HG02943 (cell line): ENCODE measurements at regions not wholly inside any gene's neighbourhood (a gene's known extent, or its start where the extent isn't known, plus 50 kb on each side); places are given as distances from the start of the nearest gene placed in this dataset.
"Not testable (repeated sequence)": the region's sequence is repeated elsewhere in the genome, so short reads cannot be mapped to it uniquely, and the experiment has no call there.

Source experiments
- ATAC-seq: cut with Tn5 transposase; IDR thresholded peaks from one replicate; pipeline ENCODE4 v1.9.1; 2021; ENCODE audit warnings: mild to moderate bottlenecking, low read depth, moderate library complexity; ENCODE audit not compliant: unreplicated experiment

DNA sequence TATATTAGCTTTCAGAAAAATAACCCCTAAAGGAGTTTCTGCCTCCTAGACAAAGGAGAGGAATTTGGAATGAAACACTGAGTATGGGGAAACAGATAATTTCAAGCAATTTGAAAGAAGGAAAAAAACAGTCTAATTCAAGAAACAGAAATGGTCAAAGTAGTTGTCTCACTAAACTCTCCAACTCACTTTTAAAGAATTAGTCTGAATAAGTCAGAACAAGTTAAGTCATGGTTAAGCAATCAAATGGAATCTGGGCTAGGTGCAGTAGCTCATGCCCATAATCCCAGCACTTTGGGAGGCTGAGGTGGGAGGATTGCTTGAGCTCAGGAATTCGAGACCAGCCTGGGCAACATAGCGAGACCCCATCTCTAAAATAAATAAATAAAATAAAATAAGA, 95.7 kb upstream of the GRIA3 start:
- no peak for ATAC-seq

DNA sequence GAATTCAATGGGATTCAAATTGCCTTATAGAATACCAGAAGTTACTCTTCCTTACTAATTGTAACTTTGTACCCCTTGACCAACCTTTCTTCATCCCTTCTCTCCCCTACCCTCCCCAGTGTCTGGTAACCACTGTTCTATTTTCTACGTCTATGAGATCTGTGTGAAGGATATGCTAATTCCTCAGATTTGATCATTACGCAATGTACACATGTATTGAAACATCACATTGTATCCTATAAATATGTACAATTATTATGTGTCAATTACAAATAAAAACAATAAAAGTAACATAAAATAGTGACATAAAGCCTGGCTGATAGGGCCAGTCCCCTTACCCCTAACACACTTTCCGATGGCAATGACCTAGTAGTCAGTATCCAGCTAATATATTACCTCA, 95.1 kb upstream of the GRIA3 start:
- ATAC-seq = no peak

- ATAC-seq = no peak
Measured at GRCh38 chrX:123093792-123094191, 90.3 kb upstream of the GRIA3 start.

DNA sequence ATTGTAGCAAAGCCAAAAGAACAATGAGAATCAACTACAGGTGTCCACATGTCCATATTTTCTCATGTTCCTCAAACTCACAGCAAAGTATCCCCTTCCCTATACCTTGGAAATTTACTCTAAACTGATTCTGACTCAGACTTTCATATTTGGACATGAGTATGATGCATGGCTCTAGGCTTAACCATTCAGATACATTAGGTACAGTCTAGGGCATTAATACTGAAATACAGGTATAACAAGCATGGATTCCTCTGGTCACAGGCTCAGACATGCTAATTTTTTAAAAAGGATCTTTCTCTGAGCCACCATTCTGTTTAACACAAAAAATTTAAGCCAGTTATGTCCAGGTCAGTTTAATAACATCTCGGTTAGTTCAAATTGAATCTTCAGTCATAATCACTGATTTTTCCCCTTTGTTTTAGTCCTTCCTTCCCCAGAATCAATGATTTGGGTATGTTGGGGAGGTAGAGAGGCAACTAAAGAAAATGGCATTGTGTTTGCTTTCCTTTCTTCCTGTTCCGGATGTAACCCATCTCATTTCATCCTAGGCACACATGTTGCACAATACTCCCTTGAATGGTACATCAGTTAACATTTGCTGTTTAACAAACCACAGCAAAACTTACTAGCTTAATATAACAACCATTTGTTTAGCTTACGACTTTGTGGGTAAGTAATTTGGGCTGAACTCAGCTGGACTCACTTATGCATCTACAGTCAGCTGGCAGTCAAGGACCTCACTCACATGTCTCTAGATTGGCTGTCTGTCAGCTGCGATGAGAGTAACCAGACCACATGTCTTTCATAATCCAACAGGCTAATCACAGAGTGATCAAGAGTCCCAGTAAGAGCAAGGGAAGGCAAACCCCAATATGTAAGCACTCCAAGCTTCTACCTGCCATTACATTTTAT, 75.3 kb upstream of the GRIA3 start:
- no peak for ATAC-seq

- no peak for ATAC-seq
Measured at GRCh38 chrX:123121241-123121640, 62.8 kb upstream of the GRIA3 start.

GRCh38 chrX:123129805-123130204, 54.3 kb upstream of the GRIA3 start:
- not testable (repeated sequence) for ATAC-seq
